Osteoblast (primary cell): ENCODE measurements at regions not wholly inside any gene's neighbourhood (a gene's known extent, or its start where the extent isn't known, plus 50 kb on each side); places are given as distances from the start of the nearest gene placed in this dataset.

ENCODE experiments used
- DNase-seq: peaks from one replicate; pipeline ENCODE4 v3.0.0; 2011; ENCODE audit warnings: low spot score, mixed read lengths; ENCODE audit not compliant: insufficient read length; ENCODE audit errors: missing footprints
- H2AFZ ChIP-seq: 2 replicates; pipeline ENCODE4 v1.6.0; 2011; ENCODE audit warnings: mild to moderate bottlenecking, low read length
- H3K27ac ChIP-seq: 2 replicates; pipeline ENCODE4 v1.5.1; 2011; ENCODE audit warnings: mild to moderate bottlenecking, low read depth, low read length, moderate library complexity
- H3K27me3 ChIP-seq: 2 replicates; pipeline ENCODE4 v1.6.0; 2012; ENCODE audit warnings: mild to moderate bottlenecking, control low read depth, inconsistent platforms, low read length, moderate library complexity; ENCODE audit not compliant: insufficient read depth
- H3K36me3 ChIP-seq: 2 replicates; pipeline ENCODE4 v1.5.1; 2011; ENCODE audit warnings: mild to moderate bottlenecking, low read length, control low read depth, moderate library complexity; ENCODE audit not compliant: insufficient read depth
- H3K4me1 ChIP-seq: 2 replicates; pipeline ENCODE4 v1.5.1; 2011; ENCODE audit warnings: mild to moderate bottlenecking, low read length, control low read depth, moderate library complexity; ENCODE audit not compliant: insufficient read depth
- H3K4me2 ChIP-seq: 2 replicates; pipeline ENCODE4 v1.6.0; 2011; ENCODE audit warnings: mild to moderate bottlenecking, low read length; ENCODE audit not compliant: insufficient read depth
- H3K4me3 ChIP-seq: fragments of 200-600 bp; sonication (generic); 3 replicates; pipeline ENCODE4 v1.5.1; 2012; ENCODE audit warnings: mild to moderate bottlenecking, low read length, inconsistent platforms; ENCODE audit not compliant: insufficient read depth
- H3K79me2 ChIP-seq: 2 replicates; pipeline ENCODE4 v1.6.0; 2012; ENCODE audit warnings: mild to moderate bottlenecking, low read length, control low read depth, inconsistent platforms; ENCODE audit not compliant: insufficient read depth
- H3K9me3 ChIP-seq: 2 replicates; pipeline ENCODE4 v1.5.1; 2011; ENCODE audit warnings: low read depth, low read length, control low read depth
- H4K20me1 ChIP-seq: 2 replicates; pipeline ENCODE4 v1.6.0; 2012; ENCODE audit warnings: mild to moderate bottlenecking, low read length, control low read depth; ENCODE audit not compliant: insufficient read depth
- TF ChIP-seq, protein P1 (sequence below): IDR thresholded peaks from 2 replicates; pipeline ENCODE4 v1.5.1; 2011; ENCODE audit warnings: mild to moderate bottlenecking, low read depth, low read length, moderate library complexity; ENCODE audit errors: extremely low read depth

DNA sequence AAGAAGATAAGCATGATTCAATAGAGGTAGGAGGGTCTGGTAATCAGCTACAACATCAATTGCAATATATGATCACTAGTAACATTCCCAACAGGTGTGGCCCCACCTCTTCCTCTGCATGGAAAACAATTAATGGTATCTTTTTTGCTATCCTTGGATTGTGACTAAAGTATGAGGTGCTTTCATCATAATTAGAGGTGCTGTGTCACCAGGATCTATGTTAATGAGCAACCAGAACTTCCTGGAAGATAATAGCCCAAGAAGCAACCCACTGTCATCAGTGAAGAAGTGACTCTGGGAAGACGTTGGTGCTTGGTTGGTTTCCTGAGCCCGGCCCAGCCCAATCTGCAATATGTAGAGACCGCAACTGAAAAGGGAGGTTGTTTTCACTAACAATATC lies 167.2 kb downstream of the SETD4 start:
- Histone ChIP-seq H3K4me3 (no peak overlapping the region), H3K4me2 (no peak overlapping the region), H3K36me3 (no peaks in the 10 kb centered on the region), H2AFZ (no peak overlapping the region), H3K9me3 (no peaks in the 10 kb centered on the region), H3K4me1 (no peaks in the 10 kb centered on the region), H4K20me1 (no peaks in the 10 kb centered on the region), H3K79me2 (no peaks in the 10 kb centered on the region), H3K27ac (no peak overlapping the region), H3K27me3 (peaks cover 31% of the 10 kb centered on the region)
- TF ChIP-seq, protein P1, sequence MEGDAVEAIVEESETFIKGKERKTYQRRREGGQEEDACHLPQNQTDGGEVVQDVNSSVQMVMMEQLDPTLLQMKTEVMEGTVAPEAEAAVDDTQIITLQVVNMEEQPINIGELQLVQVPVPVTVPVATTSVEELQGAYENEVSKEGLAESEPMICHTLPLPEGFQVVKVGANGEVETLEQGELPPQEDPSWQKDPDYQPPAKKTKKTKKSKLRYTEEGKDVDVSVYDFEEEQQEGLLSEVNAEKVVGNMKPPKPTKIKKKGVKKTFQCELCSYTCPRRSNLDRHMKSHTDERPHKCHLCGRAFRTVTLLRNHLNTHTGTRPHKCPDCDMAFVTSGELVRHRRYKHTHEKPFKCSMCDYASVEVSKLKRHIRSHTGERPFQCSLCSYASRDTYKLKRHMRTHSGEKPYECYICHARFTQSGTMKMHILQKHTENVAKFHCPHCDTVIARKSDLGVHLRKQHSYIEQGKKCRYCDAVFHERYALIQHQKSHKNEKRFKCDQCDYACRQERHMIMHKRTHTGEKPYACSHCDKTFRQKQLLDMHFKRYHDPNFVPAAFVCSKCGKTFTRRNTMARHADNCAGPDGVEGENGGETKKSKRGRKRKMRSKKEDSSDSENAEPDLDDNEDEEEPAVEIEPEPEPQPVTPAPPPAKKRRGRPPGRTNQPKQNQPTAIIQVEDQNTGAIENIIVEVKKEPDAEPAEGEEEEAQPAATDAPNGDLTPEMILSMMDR, result no peak
- DNase-seq, result no peak

DNA sequence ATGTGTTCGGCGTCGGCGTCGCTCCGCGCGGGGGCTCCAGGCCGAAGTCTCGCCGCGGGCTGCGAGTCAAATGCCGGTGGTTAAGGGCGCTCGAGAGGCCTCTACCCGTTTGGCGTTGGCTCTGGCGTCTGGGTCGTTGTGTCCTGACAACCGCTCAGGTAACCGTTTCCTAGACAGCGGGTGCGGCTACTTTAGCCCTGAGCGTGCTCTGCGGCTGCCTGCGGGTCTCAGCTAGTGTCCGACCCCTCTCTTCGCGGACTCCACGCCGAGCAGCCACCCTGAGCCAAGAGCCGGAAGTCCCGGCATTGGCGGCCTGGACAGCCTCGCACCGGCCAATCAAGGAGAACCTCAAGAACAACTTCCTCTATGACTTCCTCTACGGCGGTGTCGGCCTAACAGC lies 173.4 kb downstream of the SETD4 start:
- no peaks in the 10 kb centered on the region for H4K20me1 ChIP-seq
- no peak for DNase-seq
- TF ChIP-seq, protein P1, result no peak
- H3K4me3 ChIP-seq, result no peak overlapping the region
- H3K9me3 ChIP-seq, result no peaks in the 10 kb centered on the region
- H3K27ac ChIP-seq, result no peak overlapping the region
- no peak overlapping the region for H3K4me2 ChIP-seq
- peaks cover 33% of the 10 kb centered on the region for H3K27me3 ChIP-seq
- no peak overlapping the region for H2AFZ ChIP-seq
- H3K4me1 ChIP-seq, result no peaks in the 10 kb centered on the region
- no peaks in the 10 kb centered on the region for H3K79me2 ChIP-seq
- no peaks in the 10 kb centered on the region for H3K36me3 ChIP-seq

DNA sequence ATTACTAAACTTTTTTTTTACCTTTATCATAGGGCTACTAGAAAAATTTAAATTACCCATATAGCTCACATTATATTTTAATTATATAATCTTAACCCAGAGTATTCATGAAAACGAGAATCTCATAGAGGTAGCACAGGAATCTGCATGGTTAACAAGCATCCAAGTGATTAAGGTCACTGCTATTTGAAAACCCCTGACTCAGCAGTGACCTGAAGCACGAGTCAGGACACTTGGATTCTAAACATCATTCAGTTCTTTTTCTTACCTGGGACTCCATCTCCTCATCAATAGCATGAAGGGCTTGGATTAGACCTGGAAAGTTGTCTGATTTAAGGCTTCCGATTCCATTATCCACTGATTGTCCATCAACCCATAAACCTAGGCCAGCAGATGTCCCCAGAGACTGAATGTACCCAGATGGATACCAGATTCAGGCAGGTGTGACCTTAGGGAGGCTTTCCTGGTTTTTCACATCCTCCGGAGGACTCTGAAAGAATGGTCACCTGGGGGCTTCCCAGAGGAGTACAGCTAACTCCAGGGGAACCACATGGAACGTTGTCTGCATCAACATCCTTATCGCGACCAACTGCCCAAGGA lies 174.3 kb downstream of the SETD4 start:
- no peaks in the 10 kb centered on the region for H4K20me1 ChIP-seq
- no peaks in the 10 kb centered on the region for H3K9me3 ChIP-seq
- no peak for DNase-seq
- no peaks in the 10 kb centered on the region for H3K36me3 ChIP-seq
- H3K27ac ChIP-seq, result no peak overlapping the region
- TF ChIP-seq, protein P1, result no peak
- no peak overlapping the region for H3K4me3 ChIP-seq
- no peak overlapping the region for H2AFZ ChIP-seq
- no peak overlapping the region for H3K4me2 ChIP-seq
- no peaks in the 10 kb centered on the region for H3K79me2 ChIP-seq
- peaks cover 42% of the 10 kb centered on the region for H3K27me3 ChIP-seq
- no peaks in the 10 kb centered on the region for H3K4me1 ChIP-seq

DNA sequence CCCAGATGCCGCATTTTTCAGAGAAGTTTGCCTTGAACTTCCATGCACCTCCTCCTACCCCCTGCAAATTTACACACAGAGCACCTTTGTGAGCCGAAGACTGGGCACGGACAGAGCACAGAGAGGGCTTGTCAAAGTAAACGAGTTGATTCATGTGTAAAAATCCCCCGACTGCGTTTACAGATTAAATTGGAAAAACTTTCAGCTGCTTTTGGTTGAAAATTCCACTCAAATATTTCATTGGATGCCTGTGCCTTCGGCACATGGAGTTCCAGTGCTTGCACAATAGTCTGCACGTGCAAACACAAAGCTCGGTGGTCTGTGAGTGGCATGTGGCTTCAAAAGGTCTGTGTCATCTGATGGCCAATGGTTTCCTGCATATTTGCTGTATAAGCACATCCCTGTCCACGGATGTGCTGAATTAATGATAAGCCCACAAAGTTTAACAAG lies 177.5 kb downstream of the SETD4 start:
- Histone ChIP-seq H3K9me3 (no peaks in the 10 kb centered on the region), H3K27me3 (peaks cover 56% of the 10 kb centered on the region), H3K36me3 (no peaks in the 10 kb centered on the region), H3K4me2 (no peak overlapping the region), H4K20me1 (no peaks in the 10 kb centered on the region), H2AFZ (no peak overlapping the region), H3K79me2 (no peaks in the 10 kb centered on the region), H3K4me3 (no peak overlapping the region), H3K27ac (no peak overlapping the region), H3K4me1 (no peaks in the 10 kb centered on the region)
- DNase-seq, result no peak
- TF ChIP-seq, protein P1, result no peak
